Putamen (tissue), 1 donor: ENCODE measurements at regions not wholly inside any gene's neighbourhood (a gene's known extent, or its start where the extent isn't known, plus 50 kb on each side); places are given as distances from the start of the nearest gene placed in this dataset.
"Not testable (repeated sequence)": the region's sequence is repeated elsewhere in the genome, so short reads cannot be mapped to it uniquely, and the experiment has no call there.

Source experiments
- DNase-seq: peaks from one replicate; pipeline ENCODE4 v3.0.0-alpha.2; 2016; ENCODE audit warnings: low spot score

DNA sequence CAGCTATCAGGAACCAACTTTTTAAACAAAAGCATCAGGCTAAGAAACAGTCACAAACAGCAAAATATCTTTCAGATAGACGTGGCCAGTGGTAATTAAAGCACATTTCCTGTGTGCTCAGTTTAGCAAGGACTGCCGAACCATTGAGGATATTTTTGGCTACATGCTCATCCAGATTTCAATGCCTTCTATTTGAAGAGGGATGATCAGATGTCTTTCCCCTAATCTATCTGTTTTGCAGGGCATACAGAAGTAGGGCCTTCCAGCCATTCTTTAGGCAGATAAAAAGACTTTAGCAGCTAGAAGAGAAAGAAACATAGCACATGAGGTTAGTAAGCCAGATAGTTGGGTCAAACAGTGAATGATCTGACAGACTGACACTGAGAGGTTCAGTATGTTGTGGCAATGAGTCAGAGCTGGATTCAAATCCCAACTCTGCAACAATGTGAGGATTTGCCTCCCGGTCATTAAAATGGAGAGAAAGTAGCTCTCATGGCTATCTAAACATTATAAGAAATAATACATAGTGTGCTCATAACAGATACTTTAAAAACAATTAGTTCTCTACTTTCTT, 100.0 kb upstream of the PRKG2 start:
- no peak for DNase-seq

GRCh38 chr4:81314196-81314896, 99.3 kb upstream of the PRKG2 start:
- DNase-seq: no peak

DNA sequence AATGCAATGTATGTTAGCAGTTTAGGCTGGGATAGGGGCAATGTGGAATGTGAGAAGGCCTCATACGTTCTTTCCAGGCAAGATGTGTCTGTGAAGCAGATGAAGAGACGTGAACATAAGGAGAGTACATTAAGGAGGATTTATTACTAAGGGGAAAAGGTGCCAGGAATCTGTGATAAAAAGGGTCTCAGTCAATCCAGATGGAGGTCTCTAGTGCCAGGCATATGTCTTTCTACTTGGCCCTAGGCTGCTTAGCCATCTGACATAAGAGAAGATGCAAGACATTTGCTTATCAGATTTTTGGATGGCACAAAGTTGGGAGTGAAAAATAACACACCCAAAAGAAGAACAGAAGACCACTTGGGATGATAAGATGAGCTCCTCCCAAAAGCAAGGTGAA, 93.0 kb upstream of the PRKG2 start:
- DNase-seq: no peak

- DNase-seq: no peak
Observed at GRCh38 chr4:81304871-81305270, 89.8 kb upstream of the PRKG2 start.

DNA sequence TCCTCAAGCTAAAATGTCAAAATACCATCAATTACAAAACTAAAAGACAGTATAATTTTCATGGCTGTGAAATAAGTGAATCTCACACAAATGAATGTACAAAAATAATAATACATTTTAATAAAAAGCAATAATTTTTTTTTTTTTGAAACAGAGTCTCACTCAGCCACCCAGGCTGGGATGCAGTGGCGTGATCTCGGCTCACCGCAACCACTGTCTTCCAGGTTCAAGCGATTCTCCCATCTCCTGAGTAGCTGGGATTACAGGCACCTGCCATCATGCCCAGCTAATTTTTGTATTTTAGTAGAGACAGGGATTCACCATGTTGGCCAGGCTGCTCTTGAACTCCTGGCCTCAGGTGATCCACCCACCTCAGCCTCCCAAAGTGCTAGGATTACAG, 85.3 kb upstream of the PRKG2 start:
- DNase-seq: not testable (repeated sequence)

DNA sequence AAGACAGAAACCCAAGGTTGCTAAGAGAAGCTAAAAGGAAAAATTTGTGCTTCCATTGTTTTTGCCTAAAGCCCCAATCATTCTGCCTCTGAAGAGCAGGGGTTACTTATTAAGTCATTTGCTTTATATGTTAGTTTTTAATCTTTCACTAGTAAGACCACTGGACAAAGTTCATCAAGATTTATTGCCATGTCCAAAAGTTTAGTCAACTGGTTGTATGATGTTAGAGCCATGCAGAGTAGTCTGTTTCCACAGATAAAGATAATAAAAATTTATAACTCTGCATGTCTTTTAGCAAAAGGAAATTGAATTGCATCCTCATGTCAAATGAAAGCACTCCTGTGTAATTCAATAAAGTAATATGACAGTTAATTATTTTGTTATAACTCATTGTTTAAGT, 75.8 kb upstream of the PRKG2 start:
- DNase-seq: no peak

GRCh38 chr4:81287101-81287500, 72.1 kb upstream of the PRKG2 start:
- no peak for DNase-seq

DNA sequence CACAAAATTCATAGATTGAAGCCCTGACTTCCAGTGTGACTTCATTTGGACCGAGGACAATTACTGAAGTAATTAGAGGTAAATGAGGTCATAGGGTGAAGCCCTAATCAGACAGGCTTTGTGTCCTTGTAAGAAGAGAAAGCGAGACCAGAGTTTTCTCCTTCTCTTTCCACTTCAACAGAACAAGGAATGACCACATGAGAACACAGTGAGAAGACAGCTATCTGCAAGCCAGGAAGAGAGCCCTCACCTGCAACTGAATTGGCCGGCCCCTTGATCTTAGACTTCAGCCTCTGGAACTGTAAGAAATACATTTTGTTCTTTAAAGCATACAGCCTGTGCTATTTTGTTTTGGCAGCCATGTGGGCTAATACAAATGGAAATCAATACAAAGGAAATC, 67.1 kb upstream of the PRKG2 start:
- no peak for DNase-seq

DNA sequence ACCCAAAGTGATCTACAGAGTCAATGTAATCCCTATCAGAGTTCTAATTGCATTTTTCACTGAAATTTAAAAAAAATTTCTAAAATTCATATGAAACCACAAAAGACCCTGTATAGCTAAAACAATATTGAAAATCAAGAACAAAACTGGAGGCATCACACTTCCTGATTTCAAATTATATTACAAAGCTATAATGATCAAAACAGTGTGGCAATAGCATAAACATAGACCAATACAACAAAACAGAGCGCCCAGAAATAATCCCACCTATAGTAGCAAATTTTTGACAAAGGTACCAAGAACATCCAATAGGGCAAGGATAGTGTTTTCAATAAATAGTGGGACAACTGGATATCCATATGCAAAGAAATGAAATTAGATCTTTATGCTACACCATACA, 59.4 kb upstream of the PRKG2 start:
- DNase-seq: no peak

DNA sequence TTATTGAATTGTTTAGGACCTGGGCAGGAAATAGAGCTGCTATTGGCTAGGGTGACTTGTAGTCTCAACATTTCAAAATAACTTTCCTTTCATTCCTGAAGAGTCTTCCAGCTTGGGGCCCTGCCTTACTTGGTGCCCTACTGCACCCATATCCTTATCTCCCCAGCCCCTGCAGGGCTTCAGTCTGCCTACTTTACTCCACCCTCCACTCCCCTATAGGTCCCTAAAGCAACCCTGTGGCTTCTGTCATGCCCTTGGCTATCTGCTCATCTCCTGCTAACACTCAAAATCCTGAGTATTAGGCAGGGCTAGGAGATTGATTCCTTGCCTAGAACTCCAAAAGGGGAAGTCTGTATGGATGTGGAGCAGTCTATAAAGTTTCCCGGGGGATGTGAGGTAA, 57.6 kb upstream of the PRKG2 start:
- no peak for DNase-seq
